WTC11 (cell line): ENCODE measurements at regions not wholly inside any gene's neighbourhood (a gene's known extent, or its start where the extent isn't known, plus 50 kb on each side); places are given as distances from the start of the nearest gene placed in this dataset.

Experiments
- ATAC-seq: fragments of 200-7000 bp; cut with Tn5 transposase; 2 replicates; pipeline ENCODE4 v1.10.0; 2021; ENCODE audit warnings: mild to moderate bottlenecking, moderate library complexity
- CTCF ChIA-PET: fragments of 300-600 bp; sonication (Branson Sonifier 250); formaldehyde crosslinking; loops from one replicate; lab custom pipeline; 2021; ENCODE audit warnings: antibody characterized with exemption; lab: Charles Lee
- POLR2A ChIA-PET: fragments of 350-600 bp; sonication (Branson Sonifier 250); formaldehyde crosslinking; loops from one replicate; lab custom pipeline; 2021; ENCODE audit warnings: antibody characterized with exemption; lab: Charles Lee
- DNase-seq: peaks from one replicate; pipeline ENCODE4 v3.0.0; 2021; ENCODE audit warnings: low spot score
- H3K27ac Mint-ChIP-seq: 2 replicates; pipeline ENCODE4 v1.8.0; 2021; ENCODE audit warnings: mixed read lengths
- H3K27me3 Mint-ChIP-seq: 2 replicates; pipeline ENCODE4 v1.8.0; 2021; ENCODE audit warnings: low read depth, mild to moderate bottlenecking, moderate library complexity, mixed read lengths
- H3K36me3 Mint-ChIP-seq: 2 replicates; pipeline ENCODE4 v1.8.0; 2021; ENCODE audit warnings: mixed read lengths
- H3K4me1 Mint-ChIP-seq: 2 replicates; pipeline ENCODE4 v1.8.0; 2022; ENCODE audit warnings: mixed read lengths
- H3K4me3 Mint-ChIP-seq: 2 replicates; pipeline ENCODE4 v1.8.0; 2021; ENCODE audit warnings: mild to moderate bottlenecking, moderate library complexity, mixed read lengths
- H3K9me3 Mint-ChIP-seq: 2 replicates; pipeline ENCODE4 v1.8.0; 2021; ENCODE audit warnings: mixed read lengths
- AFF4 ChIP-seq: sonication (generic); formaldehyde crosslinking; IDR thresholded peaks from 2 replicates; pipeline ENCODE4 v1.8.1; 2023; ENCODE audit warnings: mild to moderate bottlenecking, missing genetic modification reagents, borderline replicate concordance
- AR ChIP-seq: fragments of 250-450 bp; sonication (Bioruptor Pico); IDR thresholded peaks from 2 replicates; pipeline ENCODE4 v1.9.0; 2021; ENCODE audit warnings: mild to moderate bottlenecking
- ATF6 ChIP-seq: sonication (generic); formaldehyde crosslinking; IDR thresholded peaks from 2 replicates; pipeline ENCODE4 v1.8.1; 2023; ENCODE audit warnings: mild to moderate bottlenecking, missing genetic modification reagents
- CBFB ChIP-seq: sonication (generic); formaldehyde crosslinking; IDR thresholded peaks from 2 replicates; pipeline ENCODE4 v1.8.1; 2022; ENCODE audit warnings: mild to moderate bottlenecking, low read depth, missing genetic modification reagents
- CDX4 ChIP-seq: fragments of 250-450 bp; sonication (Bioruptor Pico); IDR thresholded peaks from 2 replicates; pipeline ENCODE4 v1.9.0; 2021; ENCODE audit warnings: moderate library complexity, mild to moderate bottlenecking, inconsistent platforms, borderline replicate concordance
- CREM ChIP-seq: sonication (generic); formaldehyde crosslinking; IDR thresholded peaks from 2 replicates; pipeline ENCODE4 v1.8.1; 2022; ENCODE audit warnings: mild to moderate bottlenecking, missing genetic modification reagents, moderate library complexity
- CTCF ChIP-seq: fragments of 200-600 bp; IDR thresholded peaks from 2 replicates; pipeline ENCODE4 v1.8.0; 2022; ENCODE audit warnings: antibody characterized with exemption
- EMX1 ChIP-seq: fragments of 250-450 bp; sonication (Bioruptor Pico); IDR thresholded peaks from 2 replicates; pipeline ENCODE4 v1.8.0; 2021; ENCODE audit warnings: mild to moderate bottlenecking
- GRHL2 ChIP-seq: fragments of 250-450 bp; sonication (Bioruptor Pico); IDR thresholded peaks from 2 replicates; pipeline ENCODE4 v1.8.0; 2022; ENCODE audit warnings: mild to moderate bottlenecking, moderate library complexity; ENCODE audit not compliant: insufficient replicate concordance, severe bottlenecking
- GTF2I ChIP-seq: fragments of 250-450 bp; sonication (Bioruptor Pico); conservative IDR thresholded peaks from 2 replicates; pipeline ENCODE4 v1.4.0; 2021; ENCODE audit warnings: mild to moderate bottlenecking
- HMGA2 ChIP-seq: fragments of 250-450 bp; sonication (Bioruptor Pico); IDR thresholded peaks from 2 replicates; pipeline ENCODE4 v1.4.0; 2021; ENCODE audit warnings: mild to moderate bottlenecking, moderate library complexity
- JAZF1 ChIP-seq: fragments of 250-450 bp; sonication (Bioruptor Pico); IDR thresholded peaks from 2 replicates; pipeline ENCODE4 v1.9.0; 2021; ENCODE audit warnings: moderate library complexity, mild to moderate bottlenecking, inconsistent platforms
- KAT7 ChIP-seq: sonication (generic); formaldehyde crosslinking; IDR thresholded peaks from 2 replicates; pipeline ENCODE4 v1.8.1; 2023; ENCODE audit warnings: missing genetic modification reagents, mild to moderate bottlenecking, borderline replicate concordance
- MLX ChIP-seq: sonication (generic); formaldehyde crosslinking; IDR thresholded peaks from 2 replicates; pipeline ENCODE4 v1.8.1; 2023; ENCODE audit warnings: mild to moderate bottlenecking, missing genetic modification reagents, moderate library complexity
- NR3C1 ChIP-seq: sonication (generic); formaldehyde crosslinking; conservative IDR thresholded peaks from 2 replicates; pipeline ENCODE4 v1.8.1; 2023; ENCODE audit warnings: low read depth, mild to moderate bottlenecking, missing genetic modification reagents
- OVOL2 ChIP-seq: fragments of 250-450 bp; sonication (Bioruptor Pico); IDR thresholded peaks from 2 replicates; pipeline ENCODE4 v1.9.0; 2021; ENCODE audit warnings: mild to moderate bottlenecking, borderline replicate concordance
- RORB ChIP-seq: fragments of 250-450 bp; sonication (Bioruptor Pico); IDR thresholded peaks from 2 replicates; pipeline ENCODE4 v1.9.0; 2021; ENCODE audit warnings: mild to moderate bottlenecking
- SMAD3 ChIP-seq: sonication (generic); formaldehyde crosslinking; IDR thresholded peaks from 2 replicates; pipeline ENCODE4 v1.8.0; 2022; ENCODE audit warnings: missing genetic modification reagents, mild to moderate bottlenecking, borderline replicate concordance
- SMAD4 ChIP-seq: sonication (generic); formaldehyde crosslinking; IDR thresholded peaks from 2 replicates; pipeline ENCODE4 v1.8.0; 2022; ENCODE audit warnings: mild to moderate bottlenecking, missing genetic modification reagents
- TCF7 ChIP-seq: sonication (generic); formaldehyde crosslinking; IDR thresholded peaks from 2 replicates; pipeline ENCODE4 v1.8.0; 2022; ENCODE audit warnings: mild to moderate bottlenecking, low read depth, missing genetic modification reagents, moderate library complexity
- ZNF138 ChIP-seq: sonication (generic); formaldehyde crosslinking; conservative IDR thresholded peaks from 2 replicates; pipeline ENCODE4 v1.8.1; 2022; ENCODE audit warnings: mild to moderate bottlenecking, moderate library complexity, missing genetic modification reagents
- ZNF671 ChIP-seq: fragments of 250-450 bp; sonication (Bioruptor Pico); IDR thresholded peaks from 2 replicates; pipeline ENCODE4 v1.8.0; 2021; ENCODE audit warnings: mild to moderate bottlenecking

GRCh38 chr1:193979219-193979618 is 792.8 kb upstream of the B3GALT2 start:
- Mint-ChIP-seq H3K4me1 (no peaks in the 10 kb centered on the region), H3K9me3 (peaks cover 1% of the 10 kb centered on the region), H3K27ac (no peak overlapping the region), H3K27me3 (no peaks in the 10 kb centered on the region), H3K4me3 (no peak overlapping the region), H3K36me3 (no peaks in the 10 kb centered on the region)
- ChIA-PET CTCF (no interaction called here), POLR2A (interaction anchor here (0.6 kb wide), 1 partner anchor 26 kb away, joined by 3 read pairs; no protein-coding TSS in a partner anchor)
- no peak for DNase-seq
- TF ChIP-seq NR3C1 (CRISPR knock-in tag) (no peak), KAT7 (CRISPR knock-in tag) (no peak), MLX (CRISPR knock-in tag) (no peak), ZNF138 (CRISPR knock-in tag) (no peak), AFF4 (CRISPR knock-in tag) (no peak), HMGA2 (CRISPR knock-in tag) (no peak), CDX4 (CRISPR knock-in tag) (no peak), CBFB (no peak), TCF7 (CRISPR knock-in tag) (no peak), JAZF1 (CRISPR knock-in tag) (no peak), SMAD4 (CRISPR knock-in tag) (no peak), AR (CRISPR knock-in tag) (no peak), CTCF (no peak), EMX1 (CRISPR knock-in tag) (no peak)
- ATAC-seq, result no peak

- H3K4me3 Mint-ChIP-seq, result no peak overlapping the region
- TF ChIP-seq OVOL2 (CRISPR knock-in tag), result no peak
- no peak for TF ChIP-seq SMAD3 (CRISPR knock-in tag)
- TF ChIP-seq ZNF671 (CRISPR knock-in tag), result no peak
- TF ChIP-seq CTCF, result no peak
- no peak for TF ChIP-seq CREM
- no peak for TF ChIP-seq ATF6 (CRISPR knock-in tag)
- no peak for TF ChIP-seq GTF2I
- no peak for TF ChIP-seq RORB
- no peak for TF ChIP-seq GRHL2 (CRISPR knock-in tag)
Measured at GRCh38 chr1:193974286-193974798, 787.9 kb upstream of the B3GALT2 start.

More at GRCh38 chr1:193974286-193974798, 787.9 kb upstream of the B3GALT2 start:
- Mint-ChIP-seq H3K4me1 (no peaks in the 10 kb centered on the region), H3K36me3 (no peaks in the 10 kb centered on the region), H3K27me3 (no peaks in the 10 kb centered on the region), H3K27ac (no peak overlapping the region), H3K9me3 (no peaks in the 10 kb centered on the region)
- ChIA-PET CTCF (no interaction called here), POLR2A (no interaction called here)
- ATAC-seq, result no peak
- no peak for DNase-seq
